ENCODE measurements at regions not wholly inside any gene's neighbourhood (a gene's known extent, or its start where the extent isn't known, plus 50 kb on each side); places are given as distances from the start of the nearest gene placed in this dataset.

DNA sequence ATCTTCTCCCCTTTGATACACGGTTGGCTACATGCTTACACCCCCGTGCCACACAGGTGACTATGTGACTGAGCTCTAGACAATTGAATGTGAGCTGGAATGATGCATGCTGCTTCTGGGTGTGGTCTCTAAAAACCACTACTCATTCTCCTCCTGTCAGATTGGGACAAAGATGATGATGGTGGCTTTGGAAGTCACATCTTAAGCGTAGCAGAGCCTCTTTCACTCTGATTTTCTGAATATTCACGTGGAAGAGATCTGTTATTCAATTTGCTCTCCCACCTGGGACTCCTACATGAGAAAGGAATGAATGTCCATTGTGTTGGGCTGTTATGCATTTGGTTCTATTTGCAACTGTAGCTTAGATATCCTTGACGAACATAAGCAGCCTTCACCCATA lies 763.6 kb upstream of the EEF2KMT start:
- H3K9me3 ChIP-seq (ENCODE audit: control insufficient read depth, insufficient read depth, low read depth, low read length): no peaks in the 10 kb centered on the region
- no peaks in the 10 kb centered on the region for H3K4me1 ChIP-seq (ENCODE audit: control insufficient read depth, extremely low read depth, insufficient read depth, low read length)
- H3K9ac ChIP-seq (ENCODE audit: insufficient read depth, low read length): no peak overlapping the region
- DNase-seq (ENCODE audit: low read depth in 2 of 2): no peak
- H4K20me1 ChIP-seq (ENCODE audit: control insufficient read depth, extremely low read depth, insufficient read depth, low read length): no peaks in the 10 kb centered on the region
- no peaks in the 10 kb centered on the region for H3K36me3 ChIP-seq (ENCODE audit: control insufficient read depth, insufficient read depth, low read length)
- H3K4me3 ChIP-seq (replicated peaks in 1 of 4; ENCODE audit: control extremely low read depth in 1 of 4, insufficient read depth in 1 of 4, low read depth in 3 of 4, low read length in 4 of 4): no peak overlapping the region
- H3K27me3 ChIP-seq (ENCODE audit: control insufficient read depth, insufficient read depth, low read length): no peaks in the 10 kb centered on the region
- H3K79me2 ChIP-seq (ENCODE audit: control insufficient read depth, insufficient read depth, low read length): no peaks in the 10 kb centered on the region
- H2AFZ ChIP-seq (ENCODE audit: low read length): no peak overlapping the region
- H3K27ac ChIP-seq (ENCODE audit: insufficient read depth, low read length): no peak overlapping the region
- H3K4me2 ChIP-seq (ENCODE audit: extremely low read depth, insufficient read depth, low read length): no peak overlapping the region
- no peak for TF ChIP-seq EZH2 (IDR thresholded peaks at IDR 0.05; ENCODE audit: low read length, missing control alignments)
- TF ChIP-seq, protein P1, sequence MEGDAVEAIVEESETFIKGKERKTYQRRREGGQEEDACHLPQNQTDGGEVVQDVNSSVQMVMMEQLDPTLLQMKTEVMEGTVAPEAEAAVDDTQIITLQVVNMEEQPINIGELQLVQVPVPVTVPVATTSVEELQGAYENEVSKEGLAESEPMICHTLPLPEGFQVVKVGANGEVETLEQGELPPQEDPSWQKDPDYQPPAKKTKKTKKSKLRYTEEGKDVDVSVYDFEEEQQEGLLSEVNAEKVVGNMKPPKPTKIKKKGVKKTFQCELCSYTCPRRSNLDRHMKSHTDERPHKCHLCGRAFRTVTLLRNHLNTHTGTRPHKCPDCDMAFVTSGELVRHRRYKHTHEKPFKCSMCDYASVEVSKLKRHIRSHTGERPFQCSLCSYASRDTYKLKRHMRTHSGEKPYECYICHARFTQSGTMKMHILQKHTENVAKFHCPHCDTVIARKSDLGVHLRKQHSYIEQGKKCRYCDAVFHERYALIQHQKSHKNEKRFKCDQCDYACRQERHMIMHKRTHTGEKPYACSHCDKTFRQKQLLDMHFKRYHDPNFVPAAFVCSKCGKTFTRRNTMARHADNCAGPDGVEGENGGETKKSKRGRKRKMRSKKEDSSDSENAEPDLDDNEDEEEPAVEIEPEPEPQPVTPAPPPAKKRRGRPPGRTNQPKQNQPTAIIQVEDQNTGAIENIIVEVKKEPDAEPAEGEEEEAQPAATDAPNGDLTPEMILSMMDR (conservative IDR thresholded peaks at IDR 0.05 in 1 of 2, IDR thresholded peaks at IDR 0.05 in 1 of 2; ENCODE audit: low read depth in 1 of 2, low read length in 2 of 2): no peak

DNA sequence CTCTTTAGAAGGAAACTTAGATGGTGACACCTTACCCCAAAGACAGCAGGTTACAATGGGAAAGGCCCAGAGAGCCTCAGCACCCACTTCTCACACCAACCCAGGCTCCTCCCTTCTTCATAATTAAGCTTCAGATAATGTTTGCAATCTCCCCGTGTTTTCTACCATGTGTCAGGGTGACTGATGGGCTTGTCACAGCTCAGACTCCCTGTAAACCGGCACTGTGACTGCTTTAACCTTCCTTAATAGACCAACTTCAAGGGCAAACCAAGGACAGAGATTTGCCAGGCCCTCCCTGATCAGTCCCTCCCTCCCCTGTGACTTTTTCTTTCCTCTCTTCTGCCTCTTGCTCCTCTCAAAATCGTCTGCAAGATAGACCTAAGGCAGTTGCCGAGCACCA lies 760.6 kb upstream of the EEF2KMT start:
- Histone ChIP-seq H3K36me3 (ENCODE audit: control insufficient read depth, insufficient read depth, low read length) (no peaks in the 10 kb centered on the region), H3K9me3 (ENCODE audit: control insufficient read depth, insufficient read depth, low read depth, low read length) (no peaks in the 10 kb centered on the region), H3K27ac (ENCODE audit: insufficient read depth, low read length) (no peak overlapping the region), H3K4me3 (replicated peaks in 1 of 4; ENCODE audit: control extremely low read depth in 1 of 4, insufficient read depth in 1 of 4, low read depth in 3 of 4, low read length in 4 of 4) (no peak overlapping the region), H3K9ac (ENCODE audit: insufficient read depth, low read length) (no peak overlapping the region), H4K20me1 (ENCODE audit: control insufficient read depth, extremely low read depth, insufficient read depth, low read length) (no peaks in the 10 kb centered on the region), H3K27me3 (ENCODE audit: control insufficient read depth, insufficient read depth, low read length) (no peaks in the 10 kb centered on the region), H2AFZ (ENCODE audit: low read length) (no peak overlapping the region), H3K4me2 (ENCODE audit: extremely low read depth, insufficient read depth, low read length) (no peak overlapping the region), H3K79me2 (ENCODE audit: control insufficient read depth, insufficient read depth, low read length) (no peaks in the 10 kb centered on the region), H3K4me1 (ENCODE audit: control insufficient read depth, extremely low read depth, insufficient read depth, low read length) (no peaks in the 10 kb centered on the region)
- DNase-seq (ENCODE audit: low read depth in 2 of 2): no peak
- no peak for TF ChIP-seq EZH2 (IDR thresholded peaks at IDR 0.05; ENCODE audit: low read length, missing control alignments)
- TF ChIP-seq, protein P1 (conservative IDR thresholded peaks at IDR 0.05 in 1 of 2, IDR thresholded peaks at IDR 0.05 in 1 of 2; ENCODE audit: low read depth in 1 of 2, low read length in 2 of 2): no peak

DNA sequence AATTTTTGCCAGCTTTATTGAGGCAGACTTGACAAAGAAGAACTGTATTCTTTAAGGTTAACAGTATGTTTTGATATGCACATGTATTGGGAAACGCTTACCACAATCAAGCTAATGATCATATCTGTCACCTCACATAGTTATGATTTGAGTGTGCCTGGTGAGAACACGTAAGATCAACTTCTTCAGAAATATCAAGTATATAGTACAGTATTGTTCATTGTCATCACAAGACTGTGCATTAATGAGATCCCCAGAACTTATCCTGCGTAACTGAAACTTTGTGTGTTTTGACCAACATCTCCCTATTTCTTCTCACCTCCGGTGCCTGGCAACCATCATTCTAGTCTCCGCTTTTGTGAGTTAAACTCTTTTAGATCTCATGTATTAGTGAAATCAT lies 756.4 kb upstream of the EEF2KMT start:
- H3K9me3 ChIP-seq (ENCODE audit: control insufficient read depth, insufficient read depth, low read depth, low read length): no peaks in the 10 kb centered on the region
- H2AFZ ChIP-seq (ENCODE audit: low read length): no peak overlapping the region
- no peak overlapping the region for H3K9ac ChIP-seq (ENCODE audit: insufficient read depth, low read length)
- H3K36me3 ChIP-seq (ENCODE audit: control insufficient read depth, insufficient read depth, low read length): no peaks in the 10 kb centered on the region
- no peaks in the 10 kb centered on the region for H3K79me2 ChIP-seq (ENCODE audit: control insufficient read depth, insufficient read depth, low read length)
- no peaks in the 10 kb centered on the region for H3K27me3 ChIP-seq (ENCODE audit: control insufficient read depth, insufficient read depth, low read length)
- no peak for TF ChIP-seq EZH2 (IDR thresholded peaks at IDR 0.05; ENCODE audit: low read length, missing control alignments)
- TF ChIP-seq, protein P1 (conservative IDR thresholded peaks at IDR 0.05 in 1 of 2, IDR thresholded peaks at IDR 0.05 in 1 of 2; ENCODE audit: low read depth in 1 of 2, low read length in 2 of 2): no peak
- no peak overlapping the region for H3K27ac ChIP-seq (ENCODE audit: insufficient read depth, low read length)
- DNase-seq (ENCODE audit: low read depth in 2 of 2): no peak
- H3K4me1 ChIP-seq (ENCODE audit: control insufficient read depth, extremely low read depth, insufficient read depth, low read length): no peaks in the 10 kb centered on the region
- H4K20me1 ChIP-seq (ENCODE audit: control insufficient read depth, extremely low read depth, insufficient read depth, low read length): no peaks in the 10 kb centered on the region
- no peak overlapping the region for H3K4me2 ChIP-seq (ENCODE audit: extremely low read depth, insufficient read depth, low read length)
- no peak overlapping the region for H3K4me3 ChIP-seq (replicated peaks in 1 of 4; ENCODE audit: control extremely low read depth in 1 of 4, insufficient read depth in 1 of 4, low read depth in 3 of 4, low read length in 4 of 4)

Data from fibroblast of lung (primary cell).